ENCODE measurements at regions not wholly inside any gene's neighbourhood (a gene's known extent, or its start where the extent isn't known, plus 50 kb on each side); places are given as distances from the start of the nearest gene placed in this dataset.

GRCh38 chr22:48755059-48755949, 1072.4 kb downstream of the BRD1 start:
- no peak overlapping the region for H3K27ac ChIP-seq
- no peak for TF ChIP-seq ZFX (IDR thresholded peaks at IDR 0.05; ENCODE audit: borderline replicate concordance)
- TF ChIP-seq CTCF (IDR thresholded peaks at IDR 0.05): no peak

- no peak for TF ChIP-seq CTCF (IDR thresholded peaks at IDR 0.05)
- no peak for TF ChIP-seq ZFX (IDR thresholded peaks at IDR 0.05; ENCODE audit: borderline replicate concordance)
- no peak overlapping the region for H3K27ac ChIP-seq
Observed at GRCh38 chr22:48754611-48755058, 1073.0 kb downstream of the BRD1 start.

GRCh38 chr22:48753752-48754517, 1073.7 kb downstream of the BRD1 start:
- TF ChIP-seq ZFX (IDR thresholded peaks at IDR 0.05; ENCODE audit: borderline replicate concordance) (no peak), CTCF (IDR thresholded peaks at IDR 0.05) (no peak)
- no peak overlapping the region for H3K27ac ChIP-seq

- H3K27ac ChIP-seq: no peak overlapping the region
- no peak for TF ChIP-seq CTCF (IDR thresholded peaks at IDR 0.05)
- TF ChIP-seq ZFX (IDR thresholded peaks at IDR 0.05; ENCODE audit: borderline replicate concordance): no peak
Observed at GRCh38 chr22:48753381-48753730, 1074.3 kb downstream of the BRD1 start.

- no peak overlapping the region for H3K27ac ChIP-seq
- TF ChIP-seq CTCF (IDR thresholded peaks at IDR 0.05) (no peak), ZFX (IDR thresholded peaks at IDR 0.05; ENCODE audit: borderline replicate concordance) (no peak)
Observed at GRCh38 chr22:48752451-48753380, 1075.0 kb downstream of the BRD1 start.

GRCh38 chr22:48751539-48752437, 1075.9 kb downstream of the BRD1 start:
- no peak for TF ChIP-seq ZFX (IDR thresholded peaks at IDR 0.05; ENCODE audit: borderline replicate concordance)
- no peak for TF ChIP-seq CTCF (IDR thresholded peaks at IDR 0.05)
- H3K27ac ChIP-seq: no peak overlapping the region
